MM.1S (cell line): ENCODE measurements at regions not wholly inside any gene's neighbourhood (a gene's known extent, or its start where the extent isn't known, plus 50 kb on each side); places are given as distances from the start of the nearest gene placed in this dataset.

Experiments
- CTCF ChIP-seq: fragments of 300-600 bp; sonication (generic); IDR thresholded peaks from 2 replicates; pipeline ENCODE4 v1.5.1; 2016; ENCODE audit warnings: antibody characterized with exemption, low read length, mixed read lengths
- EZH2 ChIP-seq: fragments of 300-600 bp; sonication (generic); optimal IDR thresholded peaks from 2 replicates; pipeline ENCODE3; 2017; ENCODE audit warnings: low read depth, mild to moderate bottlenecking, antibody characterized with exemption, low read length, mixed read lengths
- EZH2phosphoT487 ChIP-seq: fragments of 300-600 bp; sonication (generic); IDR thresholded peaks from 2 replicates; pipeline ENCODE4 v1.6.1; 2018; ENCODE audit warnings: antibody characterized with exemption, low read length

DNA sequence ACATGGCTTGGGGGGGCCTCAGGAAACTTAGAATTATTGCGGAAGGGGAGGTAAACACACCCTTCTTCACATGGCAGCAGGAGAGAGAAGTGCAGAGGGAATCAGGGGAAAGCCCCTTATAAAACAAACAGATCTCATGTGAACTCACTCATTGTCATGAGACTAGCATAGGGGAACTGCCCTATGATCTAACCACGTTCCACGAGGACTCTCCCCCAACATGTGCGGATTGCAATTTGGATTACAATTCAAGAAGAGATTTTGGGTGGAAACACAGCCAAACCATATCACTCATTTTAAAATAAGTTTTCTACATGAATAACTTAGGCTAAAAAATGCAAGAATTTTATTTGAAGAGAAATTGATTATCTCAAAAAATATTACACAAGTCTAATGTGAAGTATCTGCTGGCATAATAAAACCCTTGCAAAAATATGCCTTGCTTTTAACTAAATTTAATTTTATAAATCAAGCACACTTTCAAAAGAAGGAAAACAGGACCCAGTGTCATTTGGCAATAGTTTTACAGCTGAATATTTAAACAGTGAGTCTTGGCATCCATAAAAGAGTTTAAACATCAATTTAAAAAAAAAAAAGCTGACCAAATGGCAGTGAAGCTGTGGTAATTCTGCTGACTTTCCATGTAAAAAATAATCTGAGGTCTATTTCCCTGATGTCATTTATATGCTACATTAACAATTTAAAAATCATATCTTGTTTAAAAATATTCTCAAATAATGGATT is 1057.2 kb downstream of the NAALADL2 start:
- TF ChIP-seq CTCF = no peak
- no peak for TF ChIP-seq EZH2phosphoT487
- TF ChIP-seq EZH2 = no peak
